HG03135 (cell line): ENCODE measurements at regions not wholly inside any gene's neighbourhood (a gene's known extent, or its start where the extent isn't known, plus 50 kb on each side); places are given as distances from the start of the nearest gene placed in this dataset.
"Not testable (repeated sequence)": the region's sequence is repeated elsewhere in the genome, so short reads cannot be mapped to it uniquely, and the experiment has no call there.

Source experiments
- ATAC-seq: cut with Tn5 transposase; IDR thresholded peaks from one replicate; pipeline ENCODE4 v1.9.1; 2021; ENCODE audit warnings: mild to moderate bottlenecking, moderate library complexity; ENCODE audit not compliant: unreplicated experiment

- no peak for ATAC-seq
These were observed 100.1 kb upstream of the PLXNA2 start for GRCh38 chr1:208344202-208344857.

- no peak for ATAC-seq
These were observed 103.0 kb upstream of the PLXNA2 start for GRCh38 chr1:208347191-208347590.

GRCh38 chr1:208349694-208350330 is 105.6 kb upstream of the PLXNA2 start:
- ATAC-seq = no peak

GRCh38 chr1:208350815-208351214 is 106.6 kb upstream of the PLXNA2 start:
- ATAC-seq = no peak

GRCh38 chr1:208351838-208352237 is 107.7 kb upstream of the PLXNA2 start:
- no peak for ATAC-seq

GRCh38 chr1:208353797-208354196 is 109.6 kb upstream of the PLXNA2 start:
- not testable (repeated sequence) for ATAC-seq

- ATAC-seq = no peak
These were observed 113.7 kb upstream of the PLXNA2 start for GRCh38 chr1:208357644-208358507.

- ATAC-seq = no peak
These were observed 114.5 kb upstream of the PLXNA2 start for GRCh38 chr1:208358651-208359050.

GRCh38 chr1:208362011-208362410 is 117.8 kb upstream of the PLXNA2 start:
- ATAC-seq = no peak

GRCh38 chr1:208366559-208366958 is 122.4 kb upstream of the PLXNA2 start:
- ATAC-seq = no peak

GRCh38 chr1:208369045-208369444 is 124.9 kb upstream of the PLXNA2 start:
- no peak for ATAC-seq

- no peak for ATAC-seq
These were observed 125.5 kb upstream of the PLXNA2 start for GRCh38 chr1:208369658-208370057.

GRCh38 chr1:208374391-208374941 is 130.3 kb upstream of the PLXNA2 start:
- ATAC-seq = no peak

GRCh38 chr1:208381481-208381880 is 137.3 kb upstream of the PLXNA2 start:
- no peak for ATAC-seq

- no peak for ATAC-seq
These were observed 144.0 kb upstream of the PLXNA2 start for GRCh38 chr1:208387908-208388811.

- no peak for ATAC-seq
These were observed 149.2 kb upstream of the PLXNA2 start for GRCh38 chr1:208393416-208393815.

GRCh38 chr1:208393826-208394225 is 149.6 kb upstream of the PLXNA2 start:
- no peak for ATAC-seq

- ATAC-seq = no peak
These were observed 153.1 kb upstream of the PLXNA2 start for GRCh38 chr1:208397286-208397685.

GRCh38 chr1:208405014-208405413 is 160.8 kb upstream of the PLXNA2 start:
- ATAC-seq = no peak

- no peak for ATAC-seq
These were observed 165.0 kb upstream of the PLXNA2 start for GRCh38 chr1:208409176-208409575.
